Endothelial cell (in vitro differentiated cells): ENCODE measurements at regions not wholly inside any gene's neighbourhood (a gene's known extent, or its start where the extent isn't known, plus 50 kb on each side); places are given as distances from the start of the nearest gene placed in this dataset.
A peak's percentile ranks its signal among the peaks of the same experiment; 100 is the strongest.

Source experiments
- DNase-seq: peaks from one replicate; pipeline ENCODE4 v3.0.0; 2021; ENCODE audit warnings: low spot score
- H3K27ac Mint-ChIP-seq: one replicate; pipeline ENCODE4 v1.8.0; 2021; ENCODE audit warnings: mixed read lengths, inconsistent platforms; ENCODE audit not compliant: unreplicated experiment
- H3K27me3 Mint-ChIP-seq: one replicate; pipeline ENCODE4 v1.8.0; 2021; ENCODE audit warnings: mild to moderate bottlenecking, moderate library complexity, mixed read lengths, inconsistent platforms; ENCODE audit not compliant: unreplicated experiment
- H3K36me3 Mint-ChIP-seq: one replicate; pipeline ENCODE4 v1.8.0; 2021; ENCODE audit warnings: mild to moderate bottlenecking, low read depth, mixed read lengths, inconsistent platforms; ENCODE audit not compliant: unreplicated experiment
- H3K4me1 Mint-ChIP-seq: one replicate; pipeline ENCODE4 v1.8.0; 2021; ENCODE audit warnings: mild to moderate bottlenecking, mixed read lengths, inconsistent platforms; ENCODE audit not compliant: unreplicated experiment
- H3K4me3 Mint-ChIP-seq: one replicate; pipeline ENCODE4 v1.8.0; 2021; ENCODE audit warnings: mild to moderate bottlenecking, mixed read lengths, inconsistent platforms; ENCODE audit not compliant: unreplicated experiment
- H3K9me3 Mint-ChIP-seq: one replicate; pipeline ENCODE4 v1.8.0; 2021; ENCODE audit warnings: mixed read lengths, inconsistent platforms; ENCODE audit not compliant: unreplicated experiment
- CTCF ChIP-seq: fragments of 200-600 bp; sonication (generic); IDR thresholded peaks from one replicate; pipeline ENCODE4 v1.5.0; 2021; ENCODE audit warnings: antibody characterized with exemption; ENCODE audit not compliant: unreplicated experiment

- Mint-ChIP-seq H3K4me1 (no peaks in the 10 kb centered on the region), H3K9me3 (no peaks in the 10 kb centered on the region), H3K4me3 (no peak overlapping the region), H3K36me3 (no peaks in the 10 kb centered on the region), H3K27me3 (no peaks in the 10 kb centered on the region), H3K27ac (no peak overlapping the region)
- TF ChIP-seq CTCF: no peak
- no peak for DNase-seq
Observed at GRCh38 chrX:147468600-147468999, 443.1 kb upstream of the FMR1 start.

- no peaks in the 10 kb centered on the region for H3K4me1 Mint-ChIP-seq
Observed at GRCh38 chrX:147476008-147476407, 435.7 kb upstream of the FMR1 start.

GRCh38 chrX:147478899-147479298 is 432.8 kb upstream of the FMR1 start:
- Mint-ChIP-seq H3K27ac (no peak overlapping the region), H3K9me3 (no peaks in the 10 kb centered on the region), H3K4me3 (no peak overlapping the region), H3K27me3 (no peaks in the 10 kb centered on the region), H3K4me1 (no peaks in the 10 kb centered on the region), H3K36me3 (no peaks in the 10 kb centered on the region)
- no peak for DNase-seq
- no peak for TF ChIP-seq CTCF

More at GRCh38 chrX:147476008-147476407, 435.7 kb upstream of the FMR1 start:
- H3K9me3 Mint-ChIP-seq: no peaks in the 10 kb centered on the region
- H3K27me3 Mint-ChIP-seq: no peaks in the 10 kb centered on the region
- H3K4me3 Mint-ChIP-seq: no peak overlapping the region
- DNase-seq: peak; percentile 37
- no peak overlapping the region for H3K27ac Mint-ChIP-seq
- no peaks in the 10 kb centered on the region for H3K36me3 Mint-ChIP-seq
- no peak for TF ChIP-seq CTCF

GRCh38 chrX:147485207-147485606 is 426.5 kb upstream of the FMR1 start:
- no peak for DNase-seq
- no peaks in the 10 kb centered on the region for H3K27me3 Mint-ChIP-seq
- no peaks in the 10 kb centered on the region for H3K9me3 Mint-ChIP-seq
- no peak overlapping the region for H3K27ac Mint-ChIP-seq
- no peak overlapping the region for H3K4me3 Mint-ChIP-seq
- no peak for TF ChIP-seq CTCF
- no peaks in the 10 kb centered on the region for H3K4me1 Mint-ChIP-seq
- H3K36me3 Mint-ChIP-seq: no peaks in the 10 kb centered on the region

GRCh38 chrX:147494365-147494764 is 417.4 kb upstream of the FMR1 start:
- TF ChIP-seq CTCF: no peak
- DNase-seq: no peak
- no peaks in the 10 kb centered on the region for H3K4me1 Mint-ChIP-seq
- H3K27ac Mint-ChIP-seq: no peak overlapping the region
- H3K36me3 Mint-ChIP-seq: no peaks in the 10 kb centered on the region
- no peak overlapping the region for H3K4me3 Mint-ChIP-seq
- H3K9me3 Mint-ChIP-seq: no peaks in the 10 kb centered on the region
- no peaks in the 10 kb centered on the region for H3K27me3 Mint-ChIP-seq
